ENCODE measurements at regions not wholly inside any gene's neighbourhood (a gene's known extent, or its start where the extent isn't known, plus 50 kb on each side); places are given as distances from the start of the nearest gene placed in this dataset.

GRCh38 chr10:109029870-109030269 is 893.4 kb downstream of the XPNPEP1 start:
- Histone ChIP-seq H2AFZ (ENCODE audit: low read length) (no peak overlapping the region), H3K9me2 (replicated peaks; ENCODE audit: low read depth, low read length) (no peaks in the 10 kb centered on the region), H3K27me3 (ENCODE audit: insufficient read depth, low read length, poor library complexity, severe bottlenecking) (no peaks in the 10 kb centered on the region), H3K36me3 (ENCODE audit: insufficient read depth, low read length) (no peaks in the 10 kb centered on the region), H3K4me2 (ENCODE audit: low read depth, low read length, poor library complexity, severe bottlenecking) (no peak overlapping the region), H3K79me2 (ENCODE audit: insufficient read depth, low read length) (no peaks in the 10 kb centered on the region), H3K4me1 (ENCODE audit: insufficient read depth, low read length, poor library complexity, severe bottlenecking) (no peaks in the 10 kb centered on the region), H4K20me1 (ENCODE audit: insufficient read depth, low read length, poor library complexity, severe bottlenecking) (no peaks in the 10 kb centered on the region), H3F3A (ENCODE audit: low read depth) (no peaks in the 10 kb centered on the region), H3K9me3 (ENCODE audit: insufficient read depth, low read depth, low read length) (no peaks in the 10 kb centered on the region), H3K9ac (ENCODE audit: low read depth, low read length, poor library complexity, severe bottlenecking) (no peak overlapping the region), H3K4me3 (ENCODE audit: low read length, poor library complexity, severe bottlenecking) (no peak overlapping the region)
- TF ChIP-seq EZH2phosphoT487 (IDR thresholded peaks at IDR 0.05; ENCODE audit: borderline replicate concordance), result no peak
- TF ChIP-seq CTCF (conservative IDR thresholded peaks at IDR 0.05; ENCODE audit: low read length), result no peak

- TF ChIP-seq EZH2phosphoT487 (IDR thresholded peaks at IDR 0.05; ENCODE audit: borderline replicate concordance) (no peak), CTCF (conservative IDR thresholded peaks at IDR 0.05; ENCODE audit: low read length) (no peak)
- H3K9me2 ChIP-seq (replicated peaks; ENCODE audit: low read depth, low read length), result no peaks in the 10 kb centered on the region
Observed at GRCh38 chr10:109027534-109028185, 895.7 kb downstream of the XPNPEP1 start.

GRCh38 chr10:109025172-109025571 is 898.1 kb downstream of the XPNPEP1 start:
- no peaks in the 10 kb centered on the region for H4K20me1 ChIP-seq (ENCODE audit: insufficient read depth, low read length, poor library complexity, severe bottlenecking)
- no peak overlapping the region for H3K4me2 ChIP-seq (ENCODE audit: low read depth, low read length, poor library complexity, severe bottlenecking)
- no peaks in the 10 kb centered on the region for H3K79me2 ChIP-seq (ENCODE audit: insufficient read depth, low read length)
- no peaks in the 10 kb centered on the region for H3K9me3 ChIP-seq (ENCODE audit: insufficient read depth, low read depth, low read length)
- TF ChIP-seq EZH2phosphoT487 (IDR thresholded peaks at IDR 0.05; ENCODE audit: borderline replicate concordance) (no peak), CTCF (conservative IDR thresholded peaks at IDR 0.05; ENCODE audit: low read length) (no peak)
- H3K4me1 ChIP-seq (ENCODE audit: insufficient read depth, low read length, poor library complexity, severe bottlenecking), result no peaks in the 10 kb centered on the region
- no peaks in the 10 kb centered on the region for H3K9me2 ChIP-seq (replicated peaks; ENCODE audit: low read depth, low read length)
- no peaks in the 10 kb centered on the region for H3F3A ChIP-seq (ENCODE audit: low read depth)
- no peak overlapping the region for H3K4me3 ChIP-seq (ENCODE audit: low read length, poor library complexity, severe bottlenecking)
- H3K36me3 ChIP-seq (ENCODE audit: insufficient read depth, low read length), result no peaks in the 10 kb centered on the region
- no peaks in the 10 kb centered on the region for H3K27me3 ChIP-seq (ENCODE audit: insufficient read depth, low read length, poor library complexity, severe bottlenecking)
- no peak overlapping the region for H3K9ac ChIP-seq (ENCODE audit: low read depth, low read length, poor library complexity, severe bottlenecking)
- no peak overlapping the region for H2AFZ ChIP-seq (ENCODE audit: low read length)

More at GRCh38 chr10:109027534-109028185, 895.7 kb downstream of the XPNPEP1 start:
- Histone ChIP-seq H3K36me3 (ENCODE audit: insufficient read depth, low read length) (no peaks in the 10 kb centered on the region), H3K4me1 (ENCODE audit: insufficient read depth, low read length, poor library complexity, severe bottlenecking) (no peaks in the 10 kb centered on the region), H3K9ac (ENCODE audit: low read depth, low read length, poor library complexity, severe bottlenecking) (no peak overlapping the region), H4K20me1 (ENCODE audit: insufficient read depth, low read length, poor library complexity, severe bottlenecking) (no peaks in the 10 kb centered on the region), H3K4me2 (ENCODE audit: low read depth, low read length, poor library complexity, severe bottlenecking) (no peak overlapping the region), H3K4me3 (ENCODE audit: low read length, poor library complexity, severe bottlenecking) (no peak overlapping the region), H3K79me2 (ENCODE audit: insufficient read depth, low read length) (no peaks in the 10 kb centered on the region), H2AFZ (ENCODE audit: low read length) (no peak overlapping the region), H3F3A (ENCODE audit: low read depth) (no peaks in the 10 kb centered on the region), H3K9me3 (ENCODE audit: insufficient read depth, low read depth, low read length) (no peaks in the 10 kb centered on the region), H3K27me3 (ENCODE audit: insufficient read depth, low read length, poor library complexity, severe bottlenecking) (no peaks in the 10 kb centered on the region)

All from Loucy (cell line).